GM18951 (cell line): ENCODE measurements at regions not wholly inside any gene's neighbourhood (a gene's known extent, or its start where the extent isn't known, plus 50 kb on each side); places are given as distances from the start of the nearest gene placed in this dataset.

Experiments used
- POLR2A ChIP-seq: IDR thresholded peaks from 4 replicates; pipeline ENCODE4 v1.6.1; 2011; ENCODE audit warnings: mild to moderate bottlenecking; ENCODE audit not compliant: insufficient read length, insufficient read depth; ENCODE audit errors: extremely low read depth
- in situ Hi-C: fragments of 300-500 bp; cut with MboI; formaldehyde crosslinking; loops from one replicate; pipeline ENCODE4 v1.12.0; 2022; ENCODE audit warnings: low sequenced_read_pairs, mixed read lengths, inconsistent platforms; ENCODE audit not compliant: unreplicated experiment

GRCh38 chr18:22606563-22607283 lies 189.0 kb upstream of the CTAGE1 start:
- in situ Hi-C loops = no loop called here
- no peak for TF ChIP-seq POLR2A

DNA sequence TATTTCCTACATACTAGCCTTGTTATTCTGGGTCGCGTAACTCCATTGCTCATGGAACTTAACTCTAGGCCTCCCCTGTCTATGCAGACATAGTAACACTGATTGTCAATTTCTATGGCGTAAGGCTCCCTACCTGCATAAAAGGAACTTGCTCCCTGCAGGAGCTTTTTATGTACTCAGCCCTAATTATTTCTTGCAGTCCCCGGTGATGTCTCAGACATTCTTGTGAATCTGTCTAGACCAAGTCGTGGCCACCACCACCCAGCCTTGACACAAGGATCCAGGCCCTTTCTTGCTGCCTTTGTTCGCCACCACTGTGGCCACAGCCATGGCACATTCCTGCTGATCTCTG lies 189.5 kb upstream of the CTAGE1 start:
- in situ Hi-C loops = no loop called here
- no peak for TF ChIP-seq POLR2A

DNA sequence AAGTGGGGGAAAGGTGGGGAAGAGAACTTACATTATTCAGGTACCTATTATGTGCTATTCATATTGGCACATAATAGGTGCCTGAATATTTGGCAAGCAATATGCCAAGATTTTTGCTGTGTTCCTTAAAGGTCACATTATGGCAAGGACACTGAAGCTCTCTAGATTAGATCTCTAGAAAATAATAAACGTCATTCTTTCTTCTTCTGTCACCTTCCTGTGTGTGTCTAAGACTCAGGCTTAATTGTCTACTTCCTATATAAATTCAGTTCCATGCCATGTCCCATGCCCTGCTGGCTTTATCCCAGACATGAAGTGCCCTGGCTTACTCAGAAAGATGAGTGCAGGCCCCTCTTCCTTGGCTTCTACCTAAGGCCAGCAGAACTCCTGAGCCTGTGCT lies 191.1 kb upstream of the CTAGE1 start:
- in situ Hi-C loops = no loop called here

GRCh38 chr18:22609642-22610041 lies 191.9 kb upstream of the CTAGE1 start:
- in situ Hi-C loops = no loop called here
- TF ChIP-seq POLR2A = no peak

More for the DNA sequence above, 191.1 kb upstream of the CTAGE1 start:
- TF ChIP-seq POLR2A = no peak

- in situ Hi-C loops = no loop called here
- no peak for TF ChIP-seq POLR2A
These were observed 195.5 kb upstream of the CTAGE1 start for GRCh38 chr18:22613058-22613690.

GRCh38 chr18:22613788-22614187 lies 196.1 kb upstream of the CTAGE1 start:
- in situ Hi-C loops = no loop called here
- TF ChIP-seq POLR2A = no peak

DNA sequence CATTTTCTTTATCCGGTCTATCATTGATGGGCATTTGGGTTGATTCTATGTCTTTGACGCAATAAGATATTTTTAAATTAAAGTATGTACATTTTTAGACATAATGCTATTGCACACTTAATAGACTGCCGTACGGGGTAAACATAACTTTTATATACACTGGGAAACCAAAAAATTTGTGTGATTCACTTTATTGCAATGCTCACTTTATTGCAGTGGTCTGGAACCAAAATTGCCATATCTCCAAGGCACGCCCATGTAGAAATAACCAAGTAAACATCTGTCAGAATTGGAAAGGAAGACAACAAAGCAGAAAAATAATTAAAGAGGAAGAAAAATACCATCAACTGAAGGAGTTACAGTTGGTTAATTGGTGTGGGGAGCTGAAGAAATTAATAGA lies 205.8 kb upstream of the CTAGE1 start:
- in situ Hi-C loops = no loop called here
- no peak for TF ChIP-seq POLR2A

GRCh38 chr18:22624176-22624575 lies 206.5 kb upstream of the CTAGE1 start:
- in situ Hi-C loops = no loop called here
- TF ChIP-seq POLR2A = no peak

GRCh38 chr18:22625406-22625805 lies 207.7 kb upstream of the CTAGE1 start:
- TF ChIP-seq POLR2A = no peak

GRCh38 chr18:22626771-22627170 lies 209.1 kb upstream of the CTAGE1 start:
- in situ Hi-C loops = no loop called here
- no peak for TF ChIP-seq POLR2A

More at GRCh38 chr18:22625406-22625805, 207.7 kb upstream of the CTAGE1 start:
- in situ Hi-C loops = no loop called here

DNA sequence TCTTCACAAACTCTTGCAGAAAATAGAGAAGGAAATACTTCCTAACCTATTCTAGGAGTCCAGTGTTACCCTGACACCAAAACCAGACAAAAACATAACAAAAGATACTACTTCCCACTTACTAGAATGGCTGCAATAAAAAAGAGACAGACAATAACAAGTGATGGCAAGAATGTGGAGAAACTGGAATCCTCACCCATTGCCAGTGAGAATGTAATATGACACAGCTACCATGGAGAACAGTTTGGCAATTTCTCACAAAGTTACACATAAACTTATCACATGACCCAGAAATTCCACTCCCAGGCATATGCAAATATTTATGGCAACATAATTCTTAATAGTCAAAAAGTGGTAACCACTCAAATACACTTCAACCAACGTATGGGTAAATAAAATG lies 209.8 kb upstream of the CTAGE1 start:
- no peak for TF ChIP-seq POLR2A
- in situ Hi-C loops = no loop called here

GRCh38 chr18:22628795-22629510 lies 211.2 kb upstream of the CTAGE1 start:
- in situ Hi-C loops = no loop called here
- TF ChIP-seq POLR2A = no peak

DNA sequence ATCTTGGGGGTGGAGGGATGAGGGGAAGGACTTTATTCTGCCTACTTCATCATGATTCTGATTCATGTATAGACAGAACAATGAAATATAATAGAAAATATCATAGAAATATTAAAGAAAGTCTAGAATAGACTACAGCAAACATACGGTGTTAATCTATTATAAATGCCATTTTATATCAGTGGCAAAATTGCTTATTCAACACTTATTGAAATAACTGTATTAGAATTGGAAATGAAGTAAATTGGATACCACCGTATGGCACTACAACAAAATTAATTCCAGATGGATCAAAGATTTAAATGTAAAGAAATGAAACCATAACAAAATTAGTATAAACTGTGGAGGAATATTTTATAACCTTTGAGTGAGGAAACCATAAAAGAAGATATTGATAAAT lies 213.3 kb upstream of the CTAGE1 start:
- no peak for TF ChIP-seq POLR2A
- in situ Hi-C loops = no loop called here

- in situ Hi-C loops = no loop called here
- no peak for TF ChIP-seq POLR2A
These were observed 214.5 kb upstream of the CTAGE1 start for GRCh38 chr18:22632191-22632590.
